NCI-H748 treated with DMSO at 0.1 percent for 48 hours (cell line): ENCODE measurements at regions not wholly inside any gene's neighbourhood (a gene's known extent, or its start where the extent isn't known, plus 50 kb on each side); places are given as distances from the start of the nearest gene placed in this dataset.

ENCODE experiments used
- DNase-seq: peaks from one replicate; lab custom pipeline; 2025; lab: John Stamatoyannopoulos, UW

DNA sequence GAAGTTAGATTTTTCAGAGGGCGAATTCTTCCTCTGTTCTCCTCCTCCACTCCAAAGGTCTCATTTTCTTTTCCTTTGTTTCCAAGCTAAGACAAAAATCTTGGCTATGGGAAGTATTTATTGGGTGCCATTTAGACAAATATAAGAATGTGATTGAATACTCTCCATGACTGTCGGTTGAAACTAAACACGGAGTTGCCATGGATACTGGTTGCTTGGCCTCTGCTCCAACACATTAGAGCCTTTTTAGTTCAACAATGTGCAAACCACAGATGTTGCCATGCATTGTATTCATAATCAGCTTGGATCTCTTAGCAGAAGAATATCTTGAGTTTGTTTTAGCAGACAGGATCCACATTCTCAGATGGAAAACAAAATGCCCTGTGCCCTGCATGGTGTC lies 366.5 kb upstream of the LCORL start:
- peak; percentile 38 for DNase-seq

DNA sequence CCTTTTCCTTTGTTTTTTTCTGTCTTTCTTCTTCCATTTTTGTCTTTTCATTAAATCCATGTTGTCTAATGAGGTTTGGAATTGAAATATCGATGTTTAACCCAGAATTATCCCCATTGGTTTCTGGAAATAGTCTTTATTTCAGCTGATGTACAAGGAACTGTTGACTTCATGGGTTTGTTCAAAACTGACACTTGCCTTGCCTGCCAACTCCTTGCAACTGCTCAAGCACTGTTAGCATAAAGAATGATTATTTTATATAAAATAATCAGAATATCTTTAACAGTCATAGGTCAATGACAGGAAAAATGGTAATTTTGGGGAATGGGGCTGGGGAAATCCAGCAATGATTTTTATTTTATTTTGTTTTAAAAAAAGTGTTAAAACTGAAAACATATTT lies 359.6 kb upstream of the LCORL start:
- DNase-seq, result no peak

DNA sequence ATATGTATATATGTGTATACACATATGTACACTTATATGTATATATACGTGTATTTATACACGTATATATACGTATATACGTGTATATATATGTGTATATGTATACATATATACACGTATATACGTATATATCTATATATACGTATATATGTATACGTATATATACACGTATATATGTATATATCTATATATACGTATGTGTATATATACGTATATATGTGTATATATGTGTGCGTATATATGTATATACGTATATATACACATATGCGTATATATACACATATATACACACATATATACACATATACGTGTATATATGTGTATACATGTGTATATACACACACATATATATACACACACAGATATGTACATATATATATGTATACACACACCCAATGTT lies 348.0 kb upstream of the LCORL start:
- no peak for DNase-seq

DNA sequence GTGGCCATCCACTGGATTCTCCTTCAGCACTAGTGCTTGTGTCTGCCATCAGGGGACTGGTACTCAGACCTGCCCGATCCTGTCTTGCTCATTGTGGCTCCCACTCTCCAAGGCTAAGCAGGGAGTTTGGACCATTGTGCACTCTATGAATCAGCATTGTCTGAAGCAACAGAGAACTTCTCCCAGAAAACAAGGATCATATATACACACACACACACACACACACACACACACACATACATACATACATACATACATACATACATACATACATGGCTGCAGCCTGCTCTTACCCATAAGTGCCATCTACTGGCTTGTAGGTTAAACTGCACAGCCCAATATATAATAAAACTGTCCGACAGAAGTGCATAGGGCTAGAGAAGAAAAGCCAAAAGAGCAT lies 345.3 kb upstream of the LCORL start:
- DNase-seq, result peak; percentile 13

DNA sequence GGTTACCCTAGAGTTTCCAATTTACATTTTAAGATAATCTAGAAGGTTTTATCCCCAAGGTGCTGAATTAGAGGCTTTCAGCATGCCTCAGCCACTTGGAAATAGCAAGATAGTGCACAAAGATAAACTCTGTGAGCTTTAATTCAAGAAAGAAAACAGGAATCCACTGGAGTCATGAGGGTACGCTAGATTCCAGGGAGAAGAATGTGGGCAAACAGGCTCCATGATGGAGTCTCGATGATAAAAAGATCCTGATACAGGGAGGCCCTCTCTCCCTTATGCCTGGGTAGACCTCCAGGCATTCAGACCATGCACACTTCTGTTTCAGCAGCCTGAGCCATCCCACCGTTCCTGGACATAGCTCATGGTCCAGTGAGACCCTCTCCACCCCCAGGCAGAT lies 344.6 kb upstream of the LCORL start:
- no peak for DNase-seq

DNA sequence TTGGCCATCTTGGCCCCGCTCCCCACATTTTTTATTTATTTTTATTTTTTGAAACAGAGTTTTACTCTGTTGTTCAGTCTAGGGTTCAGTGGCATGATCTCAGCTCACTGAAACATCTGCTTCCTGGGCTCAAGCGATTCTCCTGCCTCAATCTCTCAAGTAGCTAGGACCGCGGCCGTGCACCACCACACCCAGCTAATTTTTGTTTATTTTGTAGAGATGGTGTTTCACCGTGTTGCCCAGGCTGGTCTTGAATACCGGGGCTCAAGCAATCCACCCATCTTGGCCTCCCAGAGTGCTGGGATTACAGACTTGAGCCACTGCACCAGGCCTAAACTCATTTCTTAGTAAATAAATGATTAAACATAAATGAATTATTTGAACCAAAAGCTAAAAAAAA lies 322.0 kb upstream of the LCORL start:
- no peak for DNase-seq

DNA sequence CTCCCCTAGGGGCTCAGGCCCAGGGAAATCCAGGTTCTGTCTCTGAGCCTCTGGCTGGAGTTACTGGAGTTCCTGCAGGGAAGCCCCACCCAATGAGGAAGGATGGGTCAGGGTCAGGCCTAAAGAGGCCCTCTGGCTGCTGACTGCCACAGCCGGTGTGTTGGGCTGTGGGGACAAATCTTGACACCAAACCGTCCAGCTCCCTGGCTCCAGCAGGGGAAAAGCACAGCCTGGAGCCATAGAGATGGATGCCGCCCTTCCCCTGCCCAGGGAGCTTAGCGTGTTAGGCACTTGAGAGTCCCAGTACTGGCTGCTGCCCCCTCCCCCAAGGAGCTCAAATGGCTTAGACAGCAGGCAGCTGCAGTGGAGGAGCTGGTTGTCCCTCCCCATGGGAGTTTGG lies 321.3 kb upstream of the LCORL start:
- no peak for DNase-seq

DNA sequence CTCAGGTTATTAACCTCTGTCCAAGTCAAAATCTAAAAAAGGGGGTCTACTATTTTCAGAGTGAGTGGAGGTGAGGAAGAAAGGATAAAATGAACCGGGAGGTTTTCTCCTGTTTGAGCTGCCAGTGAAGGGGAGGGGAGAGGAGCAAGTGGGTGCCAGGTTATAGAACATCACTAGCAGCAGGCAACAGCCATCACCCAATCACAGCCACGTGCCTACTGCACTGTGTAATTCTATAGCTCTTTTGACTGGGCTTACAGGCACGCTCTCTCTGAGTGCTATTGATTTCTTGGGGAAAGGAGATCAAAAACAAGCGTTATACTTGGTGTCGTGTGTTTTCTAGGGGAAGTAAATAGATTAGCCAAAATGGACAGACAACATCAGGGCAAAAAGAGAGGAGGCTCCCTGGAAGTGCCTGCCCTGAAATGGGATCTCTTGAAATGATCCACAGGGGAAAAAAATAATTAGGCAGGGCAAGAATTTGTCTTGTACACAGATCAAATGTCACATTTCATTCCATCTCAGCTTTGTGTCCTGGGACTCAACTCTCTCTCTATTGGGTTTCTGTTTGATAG lies 300.5 kb upstream of the LCORL start:
- peak; percentile 7 for DNase-seq

DNA sequence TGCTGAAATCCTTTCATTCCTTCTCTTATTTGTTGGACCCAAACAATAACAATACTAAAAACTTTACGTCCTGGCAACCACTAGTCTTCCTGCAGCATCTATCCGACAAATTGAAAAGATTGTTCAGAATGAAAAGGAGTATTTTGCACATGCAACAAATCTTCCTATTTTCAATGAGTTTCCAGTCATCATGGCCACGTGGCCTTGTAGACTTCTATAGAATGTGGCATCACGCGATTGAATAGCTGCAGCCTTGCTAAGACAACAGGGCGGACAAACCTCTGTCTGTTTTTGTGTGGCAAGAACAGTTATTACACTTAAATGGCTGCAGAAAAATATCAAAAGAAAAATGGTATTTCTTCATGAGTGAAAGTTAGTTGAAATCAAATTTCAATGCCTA lies 297.9 kb upstream of the LCORL start:
- no peak for DNase-seq

DNA sequence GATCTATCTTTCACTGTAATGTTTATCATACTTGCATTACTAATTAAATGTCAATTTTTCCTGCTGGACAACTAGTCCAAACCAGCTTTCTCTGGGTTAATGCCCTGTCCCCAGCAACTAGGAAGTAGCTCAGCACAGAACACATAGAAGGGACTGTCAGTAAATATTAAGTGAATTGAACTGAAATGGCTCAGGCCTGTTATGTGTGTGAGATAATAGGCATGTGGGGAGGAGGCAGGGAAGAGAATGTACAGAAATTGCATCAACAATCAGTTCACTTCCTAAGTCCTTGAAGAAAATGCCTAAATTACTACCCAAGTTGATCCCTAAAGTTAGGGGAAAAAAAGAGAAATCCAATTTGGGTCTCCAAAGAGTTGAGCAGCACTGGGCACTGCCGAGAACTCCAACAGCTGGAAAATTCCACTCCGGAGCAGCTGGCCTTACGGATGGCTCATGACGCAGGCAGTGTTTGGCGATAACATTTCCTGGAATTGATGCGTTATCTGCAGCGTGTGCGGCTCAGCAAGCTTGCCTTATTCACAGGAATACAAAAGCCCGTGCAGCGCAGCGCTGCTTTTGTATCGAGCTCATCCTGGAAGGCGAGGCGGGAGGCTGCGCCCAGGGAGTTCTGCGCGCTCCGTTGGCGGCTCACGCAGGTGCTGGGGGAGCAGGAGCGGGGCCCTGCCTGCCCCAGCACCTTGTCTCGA lies 297.3 kb upstream of the LCORL start:
- DNase-seq, result peak; percentile 51

DNA sequence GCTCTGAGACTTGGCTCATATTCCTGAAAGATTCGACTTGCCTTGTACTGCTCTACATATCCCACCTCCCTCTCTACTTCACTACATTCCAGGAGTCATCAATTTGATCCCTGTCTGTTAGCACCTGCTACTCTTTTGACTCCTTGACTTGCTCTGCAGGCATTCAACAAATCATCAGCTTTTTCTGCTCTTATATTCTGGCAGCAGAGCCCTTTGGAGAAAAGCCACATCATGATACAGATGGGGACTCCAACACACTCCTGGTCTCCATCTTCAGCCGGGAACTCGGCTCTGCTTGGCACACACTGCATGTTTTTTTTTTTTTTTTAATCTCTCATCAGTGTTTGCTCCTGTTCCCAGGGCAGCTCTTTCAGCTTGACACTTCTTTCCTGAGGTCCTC lies 293.2 kb upstream of the LCORL start:
- no peak for DNase-seq

DNA sequence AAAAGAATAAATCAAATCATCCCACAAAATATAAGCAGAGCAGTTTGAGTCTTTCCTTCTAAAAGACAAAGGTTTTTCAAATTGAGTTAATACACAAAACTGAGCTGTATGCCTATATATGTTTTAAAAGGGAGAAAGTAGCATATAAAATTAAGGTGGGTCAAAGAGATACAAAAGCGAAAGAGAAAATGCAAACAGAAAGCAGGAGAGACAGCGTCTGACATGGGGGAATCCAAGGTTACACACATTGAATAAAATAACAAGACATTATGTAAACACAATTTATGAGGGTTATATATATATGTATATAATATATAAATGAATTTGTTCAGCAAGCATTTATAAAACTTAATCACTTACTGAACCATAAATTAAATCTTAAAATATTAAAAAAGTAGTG lies 276.1 kb upstream of the LCORL start:
- no peak for DNase-seq

DNA sequence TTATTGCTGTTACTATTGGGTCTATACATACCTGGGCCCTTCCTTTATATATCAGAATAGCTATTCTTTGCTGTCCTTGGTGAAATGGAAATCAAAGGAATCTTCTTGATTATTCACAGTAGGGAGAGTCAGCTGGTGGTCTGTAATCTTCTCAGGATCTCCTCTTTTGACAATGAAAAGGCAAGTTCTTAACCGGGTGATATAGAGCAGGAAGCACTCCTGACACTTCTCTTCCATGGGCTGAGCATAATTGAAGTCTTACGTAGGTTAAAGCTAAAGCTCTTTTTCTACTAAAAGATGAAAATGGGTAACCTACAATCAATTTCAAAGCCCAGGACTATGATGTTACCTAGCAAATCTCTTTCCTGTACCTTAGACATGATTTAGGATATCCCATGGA lies 274.9 kb upstream of the LCORL start:
- DNase-seq, result no peak

DNA sequence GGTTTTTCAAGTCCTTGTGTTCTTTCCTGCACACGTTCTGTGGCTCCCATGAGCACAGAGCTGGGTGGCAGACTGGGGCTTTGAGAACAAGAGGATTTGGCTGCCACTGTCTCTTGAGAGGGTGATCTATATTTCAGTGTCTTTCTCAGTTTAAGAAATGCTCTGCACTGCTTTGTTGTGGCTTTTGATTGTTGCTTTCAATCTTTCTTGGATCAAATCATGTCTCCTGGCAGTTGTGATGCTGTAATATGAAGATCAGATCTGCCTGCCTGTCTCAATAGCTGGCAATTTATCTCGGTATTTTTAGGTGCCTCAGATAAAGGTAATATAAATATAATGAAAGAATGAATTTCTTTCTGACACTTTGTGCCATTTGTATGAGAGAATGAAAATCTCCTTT lies 273.3 kb upstream of the LCORL start:
- DNase-seq, result no peak

DNA sequence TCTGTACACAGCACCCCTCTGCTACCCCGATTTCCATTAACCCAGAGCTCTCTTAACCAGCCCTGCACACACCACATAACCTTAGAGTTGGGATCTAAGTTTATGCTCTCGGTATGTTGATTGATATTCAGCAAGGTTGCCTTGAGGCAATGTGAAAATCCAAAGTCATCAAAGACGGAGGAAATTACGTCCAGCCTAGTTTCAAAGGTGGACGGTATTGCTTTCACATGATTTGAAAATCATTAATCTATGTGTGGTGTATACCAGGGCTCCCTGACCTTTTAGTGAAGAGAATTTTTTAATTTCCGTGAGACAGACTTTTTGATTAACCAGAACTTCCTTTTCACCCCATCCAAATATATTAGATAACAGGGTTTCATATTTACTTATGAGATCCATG lies 272.5 kb upstream of the LCORL start:
- DNase-seq, result no peak

DNA sequence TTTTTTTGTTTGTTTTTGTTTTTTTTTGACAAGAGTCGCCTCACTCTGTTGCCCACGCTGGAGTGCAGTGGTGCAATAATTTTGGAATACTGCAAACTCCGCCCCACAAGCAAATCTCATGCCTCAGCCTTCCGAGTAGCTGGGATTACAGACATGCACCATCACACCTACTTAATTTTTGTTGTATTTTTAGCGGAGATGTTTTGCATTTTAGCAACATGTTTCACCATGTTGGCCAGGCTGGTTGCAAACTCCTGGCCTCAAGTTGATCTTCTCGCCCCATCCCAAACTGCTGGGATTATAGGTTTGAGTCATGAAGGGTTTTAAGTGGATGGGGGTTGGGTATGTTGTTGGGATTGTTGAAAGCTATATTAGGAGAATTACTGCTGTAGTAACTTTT lies 270.9 kb upstream of the LCORL start:
- DNase-seq, result no peak

DNA sequence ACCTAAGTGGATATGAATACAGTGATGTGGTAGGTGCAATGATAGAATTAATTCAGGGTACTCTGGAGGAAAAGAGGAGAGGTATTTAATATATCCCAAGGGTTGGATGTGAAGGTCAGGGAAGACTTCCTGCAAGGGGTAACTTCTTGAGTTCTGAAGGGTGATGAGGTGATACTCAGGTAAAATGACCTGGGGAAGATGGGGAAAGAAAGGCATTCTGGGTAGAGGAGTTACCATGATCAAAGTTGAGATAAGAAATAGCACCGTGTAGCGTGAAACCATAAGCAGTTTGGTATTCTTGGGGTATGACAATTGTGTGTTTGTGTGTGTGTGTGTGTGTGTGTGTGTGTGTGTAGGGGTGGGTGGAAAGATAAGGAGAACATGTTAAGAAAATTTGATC lies 270.4 kb upstream of the LCORL start:
- DNase-seq, result no peak

DNA sequence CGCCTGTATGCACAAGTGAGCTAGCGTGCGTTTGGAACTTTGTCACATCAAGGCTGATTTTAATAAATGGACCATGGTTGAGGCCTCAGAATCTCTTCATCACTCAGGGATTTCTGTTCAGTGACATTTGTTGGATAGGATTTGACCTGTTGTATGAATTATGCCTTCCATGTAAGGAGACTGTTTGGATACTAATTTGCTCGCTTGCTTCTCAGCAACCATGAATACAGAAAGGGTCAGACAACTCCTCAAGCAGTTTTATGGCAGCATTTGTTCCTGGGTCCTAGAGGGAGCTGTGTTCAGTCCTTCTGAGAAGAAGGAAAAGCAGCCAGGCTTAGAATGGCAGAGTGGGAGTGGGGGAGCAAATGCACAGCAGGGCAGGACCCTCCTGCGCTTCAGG lies 269.7 kb upstream of the LCORL start:
- no peak for DNase-seq

DNA sequence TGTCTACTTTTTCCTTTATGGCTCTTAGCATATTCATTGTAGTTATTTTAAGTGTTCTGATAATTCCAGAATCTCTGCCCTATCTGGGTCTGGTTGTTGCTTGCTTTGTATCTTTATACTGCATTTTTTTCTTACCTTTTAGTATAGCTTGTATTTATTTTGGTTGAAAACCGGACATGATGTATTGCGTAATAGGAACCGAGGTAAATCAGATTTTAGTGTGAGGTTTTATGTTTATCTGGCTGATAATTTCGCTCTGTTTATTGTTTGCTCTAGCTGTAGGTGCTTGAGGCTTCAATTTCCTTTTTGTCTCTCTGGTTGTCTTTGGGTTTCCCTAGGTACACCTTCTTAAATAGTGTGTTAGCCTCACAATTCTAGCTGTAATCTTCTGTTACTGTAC lies 263.8 kb upstream of the LCORL start:
- DNase-seq, result no peak

DNA sequence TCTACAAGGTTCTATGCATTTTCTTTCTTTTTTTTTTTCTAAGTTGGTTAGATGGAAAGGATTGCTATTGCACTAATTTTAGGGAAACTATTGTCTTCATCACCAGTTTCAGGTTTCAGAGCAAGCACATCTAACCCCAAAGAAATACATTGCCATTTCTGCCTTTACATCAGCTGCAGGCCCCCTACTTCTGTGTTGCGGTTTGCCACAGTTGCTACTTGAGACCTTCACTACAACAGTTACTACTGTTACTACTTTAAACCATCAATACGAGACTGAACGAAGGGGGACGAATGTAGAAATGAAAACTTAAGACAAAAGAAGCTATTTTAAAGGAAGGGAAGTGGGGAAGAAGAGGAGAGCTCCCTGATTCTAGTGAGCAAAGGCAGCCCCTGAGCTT lies 256.7 kb upstream of the LCORL start:
- DNase-seq, result no peak

DNA sequence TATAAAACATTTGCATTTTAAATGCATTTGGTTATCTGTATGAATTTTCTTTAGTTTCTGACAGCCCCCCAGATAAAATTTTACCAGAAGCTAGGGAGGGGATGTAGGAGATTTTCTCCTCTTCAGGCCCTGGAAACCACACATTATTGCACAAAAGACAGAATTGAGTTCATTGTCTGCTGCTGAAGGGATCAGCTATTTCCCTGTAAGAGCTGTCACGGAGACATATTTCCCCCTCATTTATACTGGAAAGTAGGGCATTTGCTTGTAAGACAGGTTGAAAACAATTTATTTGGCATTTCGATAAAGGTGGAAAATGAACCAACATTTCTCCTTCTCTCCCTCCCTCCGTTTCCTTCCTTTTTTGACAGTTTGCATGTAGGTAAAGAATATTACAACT lies 241.3 kb upstream of the LCORL start:
- no peak for DNase-seq

DNA sequence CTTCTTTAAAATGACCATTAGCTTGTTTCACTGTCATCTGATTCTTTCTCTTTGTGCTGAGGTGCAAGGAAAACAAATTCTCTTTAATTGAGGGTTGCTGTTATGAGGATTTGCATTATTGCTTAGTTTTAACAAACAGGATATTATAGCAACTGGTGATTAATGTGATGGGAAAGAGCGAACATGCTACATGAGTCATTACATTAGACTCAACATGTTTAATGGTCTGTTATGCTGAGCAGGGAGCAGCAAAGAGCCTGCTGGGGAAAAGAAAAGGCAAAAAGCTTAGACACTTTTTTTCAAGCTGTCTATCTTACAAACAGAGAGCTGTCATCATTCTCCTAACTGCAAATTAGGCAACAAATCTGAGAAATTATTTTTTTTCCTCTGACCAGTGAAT lies 230.5 kb upstream of the LCORL start:
- DNase-seq, result no peak

DNA sequence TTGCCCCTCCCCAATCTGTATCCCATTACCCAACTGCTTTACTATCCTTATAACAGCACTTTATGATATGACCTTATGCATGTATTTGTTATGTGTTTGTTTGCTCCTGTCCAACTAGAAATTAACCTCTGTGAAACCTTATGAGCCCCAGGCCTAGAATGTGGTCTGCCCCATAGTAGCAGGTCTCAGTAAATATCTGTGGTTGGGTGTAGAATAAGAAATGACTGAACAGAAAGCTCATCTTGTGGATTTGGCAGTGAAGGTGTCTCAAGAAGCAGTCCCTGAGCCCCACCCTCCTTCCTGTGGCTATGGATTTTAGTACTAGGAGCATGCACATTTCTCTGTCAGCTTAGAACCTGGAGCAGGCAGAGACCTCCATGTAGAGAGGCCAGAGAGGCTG lies 229.0 kb upstream of the LCORL start:
- no peak for DNase-seq

DNA sequence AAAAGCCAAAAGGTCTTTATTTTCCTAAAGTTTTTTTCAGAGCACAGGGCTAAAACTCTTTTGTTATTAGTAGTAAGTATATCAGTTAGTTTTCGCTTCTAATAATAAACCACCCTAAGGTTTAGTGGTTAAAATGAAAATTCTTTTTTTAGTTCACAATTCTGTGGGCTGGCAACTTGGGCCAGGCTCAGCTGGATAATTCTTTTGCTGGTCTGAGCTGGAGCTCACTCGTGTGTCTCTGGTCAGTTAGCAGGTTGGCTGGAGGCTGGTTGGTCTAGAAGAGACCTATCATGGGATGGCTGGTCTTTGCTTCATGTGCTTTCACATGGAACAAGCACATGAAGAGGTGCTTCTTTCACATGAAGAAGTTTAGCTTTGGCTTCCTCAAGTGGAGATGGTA lies 227.1 kb upstream of the LCORL start:
- no peak for DNase-seq
